SK-N-MC (cell line): ENCODE measurements at regions not wholly inside any gene's neighbourhood (a gene's known extent, or its start where the extent isn't known, plus 50 kb on each side); places are given as distances from the start of the nearest gene placed in this dataset.

Experiments used
- DNase-seq: peaks from one replicate; pipeline ENCODE4 v3.0.0-alpha.2; 2011; ENCODE audit warnings: low read depth, low spot score
- H3K27ac ChIP-seq: fragments of 200-600 bp; sonication (generic); 2 replicates; pipeline ENCODE4 v1.5.1; 2016; ENCODE audit warnings: mixed run types
- H3K36me3 ChIP-seq: fragments of 200-600 bp; sonication (generic); 2 replicates; pipeline ENCODE4 v1.6.1; 2017; ENCODE audit warnings: antibody characterized with exemption, low read length, mixed read lengths; ENCODE audit not compliant: insufficient read depth
- H3K4me3 ChIP-seq: fragments of 200-600 bp; sonication (generic); 2 replicates; pipeline ENCODE4 v1.5.1; 2016
- H3K9ac ChIP-seq: fragments of 200-600 bp; sonication (generic); 2 replicates; pipeline ENCODE4 v1.8.0; 2017; ENCODE audit warnings: mixed run types, mixed read lengths; ENCODE audit not compliant: insufficient read length
- H3K9me3 ChIP-seq: fragments of 200-600 bp; sonication (generic); 2 replicates; pipeline ENCODE4 v1.6.1; 2017; ENCODE audit warnings: low read depth, mild to moderate bottlenecking, antibody characterized with exemption, low read length, moderate library complexity, mixed read lengths
- EZH2 ChIP-seq: fragments of 200-600 bp; sonication (generic); IDR thresholded peaks from one replicate; pipeline ENCODE4 v1.6.1; 2017; ENCODE audit warnings: antibody characterized with exemption
- FOXP2 ChIP-seq: optimal IDR thresholded peaks from 2 replicates; pipeline ENCODE3; 2011; ENCODE audit warnings: mild to moderate bottlenecking, moderate library complexity; ENCODE audit not compliant: insufficient read depth; ENCODE audit errors: extremely low read length, control extremely low read depth
- POLR2AphosphoS5 ChIP-seq: IDR thresholded peaks from 2 replicates; pipeline ENCODE4 v1.6.1; 2012; ENCODE audit warnings: mild to moderate bottlenecking, low read depth, low read length, borderline replicate concordance

- Histone ChIP-seq H3K36me3 (no peaks in the 10 kb centered on the region), H3K27ac (no peak overlapping the region), H3K9ac (no peak overlapping the region), H3K4me3 (no peak overlapping the region), H3K9me3 (no peaks in the 10 kb centered on the region)
- DNase-seq: no peak
- TF ChIP-seq EZH2 (no peak), FOXP2 (no peak)
Measured at GRCh38 chr21:23155281-23155680, 2157.1 kb downstream of the NCAM2 start.

DNA sequence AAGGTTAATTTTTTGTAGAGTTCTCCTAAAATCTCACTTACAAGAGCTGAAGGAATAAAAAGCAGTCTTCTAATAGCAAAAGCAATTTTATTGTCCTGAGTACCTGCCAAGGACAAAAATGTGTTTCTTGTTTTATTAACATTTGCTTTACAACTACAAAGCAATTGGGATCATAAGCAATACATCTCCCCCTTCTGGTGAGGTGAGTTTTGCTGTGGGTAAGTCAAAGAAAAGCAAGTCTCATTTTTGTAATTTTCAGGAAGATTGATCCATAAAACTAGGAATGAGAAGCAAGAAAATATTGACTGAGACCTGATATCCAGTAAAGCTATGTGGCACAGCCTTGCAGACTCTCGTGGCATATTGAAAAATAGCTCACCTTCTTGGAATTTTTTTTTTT, 2162.7 kb downstream of the NCAM2 start:
- Histone ChIP-seq H3K9me3 (no peaks in the 10 kb centered on the region), H3K4me3 (no peak overlapping the region), H3K36me3 (no peaks in the 10 kb centered on the region), H3K9ac (no peak overlapping the region), H3K27ac (no peak overlapping the region)
- no peak for TF ChIP-seq EZH2
- TF ChIP-seq FOXP2: no peak
- TF ChIP-seq POLR2AphosphoS5: no peak
- no peak for DNase-seq

DNA sequence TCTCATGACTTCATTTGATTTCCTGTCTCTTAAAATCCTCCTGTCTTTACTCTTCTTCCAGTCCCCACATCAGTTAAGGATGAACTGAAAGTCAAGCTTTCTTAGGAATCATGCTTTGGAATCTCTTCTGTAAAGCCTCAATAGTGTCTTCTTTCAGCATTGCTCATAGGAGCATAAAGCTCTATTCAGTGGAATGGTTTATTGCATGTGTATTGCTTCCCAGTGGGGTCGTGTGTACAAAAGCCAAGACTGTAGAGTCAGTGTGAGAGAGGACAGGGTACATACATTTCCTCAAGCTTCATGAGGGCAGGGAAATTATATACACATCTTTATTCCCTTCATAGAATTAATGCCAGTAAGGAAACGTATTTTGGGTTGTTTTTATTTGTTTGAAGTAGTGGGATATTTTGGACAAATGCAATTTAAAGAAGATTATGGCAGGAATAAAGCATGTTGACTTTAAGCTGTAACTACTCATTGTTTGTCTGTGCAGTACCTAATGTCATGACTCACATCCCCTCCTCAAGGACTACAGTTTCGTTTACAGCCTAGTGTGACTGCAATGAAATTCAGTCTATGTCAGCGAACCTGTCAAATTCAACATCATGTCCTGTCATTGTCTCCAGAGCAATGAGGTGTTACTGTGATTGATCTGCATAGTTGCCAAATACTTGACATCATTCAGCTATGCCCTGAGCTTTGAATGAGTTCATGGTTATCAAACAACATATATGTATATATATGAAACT, 2164.2 kb downstream of the NCAM2 start:
- TF ChIP-seq FOXP2: no peak
- no peak for TF ChIP-seq EZH2
- no peak for TF ChIP-seq POLR2AphosphoS5
- no peak for DNase-seq
- Histone ChIP-seq H3K36me3 (no peaks in the 10 kb centered on the region), H3K27ac (no peak overlapping the region), H3K9me3 (no peaks in the 10 kb centered on the region), H3K9ac (no peak overlapping the region), H3K4me3 (no peak overlapping the region)
